ENCODE measurements at regions not wholly inside any gene's neighbourhood (a gene's known extent, or its start where the extent isn't known, plus 50 kb on each side); places are given as distances from the start of the nearest gene placed in this dataset.

GRCh38 chr12:90305379-90305778 lies 596.7 kb upstream of the ATP2B1 start:
- TF ChIP-seq, protein P1, sequence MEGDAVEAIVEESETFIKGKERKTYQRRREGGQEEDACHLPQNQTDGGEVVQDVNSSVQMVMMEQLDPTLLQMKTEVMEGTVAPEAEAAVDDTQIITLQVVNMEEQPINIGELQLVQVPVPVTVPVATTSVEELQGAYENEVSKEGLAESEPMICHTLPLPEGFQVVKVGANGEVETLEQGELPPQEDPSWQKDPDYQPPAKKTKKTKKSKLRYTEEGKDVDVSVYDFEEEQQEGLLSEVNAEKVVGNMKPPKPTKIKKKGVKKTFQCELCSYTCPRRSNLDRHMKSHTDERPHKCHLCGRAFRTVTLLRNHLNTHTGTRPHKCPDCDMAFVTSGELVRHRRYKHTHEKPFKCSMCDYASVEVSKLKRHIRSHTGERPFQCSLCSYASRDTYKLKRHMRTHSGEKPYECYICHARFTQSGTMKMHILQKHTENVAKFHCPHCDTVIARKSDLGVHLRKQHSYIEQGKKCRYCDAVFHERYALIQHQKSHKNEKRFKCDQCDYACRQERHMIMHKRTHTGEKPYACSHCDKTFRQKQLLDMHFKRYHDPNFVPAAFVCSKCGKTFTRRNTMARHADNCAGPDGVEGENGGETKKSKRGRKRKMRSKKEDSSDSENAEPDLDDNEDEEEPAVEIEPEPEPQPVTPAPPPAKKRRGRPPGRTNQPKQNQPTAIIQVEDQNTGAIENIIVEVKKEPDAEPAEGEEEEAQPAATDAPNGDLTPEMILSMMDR (IDR thresholded peaks at IDR 0.05), result no peak
- no peak for TF ChIP-seq POLR2A (IDR thresholded peaks at IDR 0.05)

Data from sigmoid colon (tissue), 3 donors.